Liver (tissue), 3 donors: ENCODE measurements at regions not wholly inside any gene's neighbourhood (a gene's known extent, or its start where the extent isn't known, plus 50 kb on each side); places are given as distances from the start of the nearest gene placed in this dataset.

Experiments
- ATF3 ChIP-seq: IDR thresholded peaks from 2 replicates; pipeline ENCODE4 v1.6.1; 2016; ENCODE audit warnings: antibody characterized with exemption
- EGR1 ChIP-seq, 2 donors: IDR thresholded peaks; 2 replicates each; pipeline ENCODE4 v1.6.1; 2016 to 2018; ENCODE audit warnings: antibody characterized with exemption in 2 of 2, low read depth in 2 of 2
- GABPA ChIP-seq, 2 donors: IDR thresholded peaks in 1 of 2; conservative IDR thresholded peaks in 1 of 2; 2 replicates each; pipeline ENCODE4 v1.6.1; 2016; ENCODE audit warnings: antibody characterized with exemption in 2 of 2, mild to moderate bottlenecking in 1 of 2, moderate library complexity in 1 of 2
- HNF4A ChIP-seq, 2 donors: conservative IDR thresholded peaks; 2 replicates each; pipeline ENCODE4 v1.6.1; 2016; ENCODE audit warnings: antibody characterized with exemption in 2 of 2, mild to moderate bottlenecking in 2 of 2
- HNF4G ChIP-seq: IDR thresholded peaks from 2 replicates; pipeline ENCODE4 v1.6.1; 2016; ENCODE audit warnings: antibody characterized with exemption
- JUND ChIP-seq, 2 donors: IDR thresholded peaks; 2 replicates each; pipeline ENCODE4 v1.6.1; 2016; ENCODE audit warnings: antibody characterized with exemption in 2 of 2
- MAX ChIP-seq: IDR thresholded peaks from 2 replicates; pipeline ENCODE4 v1.6.1; 2016; ENCODE audit warnings: antibody characterized with exemption
- NR2F2 ChIP-seq: IDR thresholded peaks from 2 replicates; pipeline ENCODE4 v1.6.1; 2016; ENCODE audit warnings: antibody characterized with exemption
- RAD21 ChIP-seq, 2 donors: IDR thresholded peaks; 2 replicates each; pipeline ENCODE4 v1.6.1; 2016; ENCODE audit warnings: antibody characterized with exemption in 2 of 2, mild to moderate bottlenecking in 2 of 2
- REST ChIP-seq: IDR thresholded peaks from 2 replicates; pipeline ENCODE4 v1.6.1; 2016; ENCODE audit warnings: antibody characterized with exemption, mild to moderate bottlenecking
- SP1 ChIP-seq: IDR thresholded peaks from 2 replicates; pipeline ENCODE4 v1.6.1; 2018; ENCODE audit warnings: antibody characterized with exemption, mild to moderate bottlenecking
- TAF1 ChIP-seq: conservative IDR thresholded peaks from 2 replicates; pipeline ENCODE4 v1.6.1; 2016; ENCODE audit warnings: antibody characterized with exemption, mild to moderate bottlenecking
- TF ChIP-seq, protein P1 (sequence below): fragments of 150-350 bp; IDR thresholded peaks from 2 replicates; pipeline ENCODE4 v1.5.1; 2017; ENCODE audit warnings: improper control_type of control experiment, low read depth, low read length; ENCODE audit not compliant: missing input control
- TF ChIP-seq, protein P2 (sequence below): IDR thresholded peaks from 2 replicates; pipeline ENCODE4 v1.6.1; 2016; ENCODE audit warnings: antibody characterized with exemption
- donor health status: healthy.
- donor health status: healthy.

DNA sequence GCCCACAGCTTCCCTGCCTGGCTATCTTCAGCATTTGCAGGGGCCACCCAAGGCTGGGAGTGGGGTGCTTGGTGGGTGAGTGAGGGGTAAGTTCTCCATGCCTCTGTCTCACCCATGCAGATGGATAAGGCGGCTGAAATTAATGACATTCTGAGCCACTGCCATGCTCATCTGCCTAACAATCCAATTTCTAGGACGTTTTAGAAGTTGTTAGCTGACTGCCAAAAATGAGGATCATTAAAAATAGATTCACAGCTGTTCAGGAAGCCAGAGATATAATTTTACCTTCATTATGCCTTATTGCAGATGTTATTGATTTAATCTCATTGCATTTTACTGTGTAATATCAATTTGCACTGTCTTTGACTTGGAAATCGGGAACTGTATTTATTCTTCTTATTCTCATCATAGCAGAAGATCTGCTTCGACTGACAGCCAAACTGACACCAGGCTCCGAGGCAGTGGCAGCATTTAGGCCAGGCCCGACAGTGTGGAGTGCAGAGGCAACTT is 334.4 kb upstream of the NPVF start:
- TF ChIP-seq, protein P1, sequence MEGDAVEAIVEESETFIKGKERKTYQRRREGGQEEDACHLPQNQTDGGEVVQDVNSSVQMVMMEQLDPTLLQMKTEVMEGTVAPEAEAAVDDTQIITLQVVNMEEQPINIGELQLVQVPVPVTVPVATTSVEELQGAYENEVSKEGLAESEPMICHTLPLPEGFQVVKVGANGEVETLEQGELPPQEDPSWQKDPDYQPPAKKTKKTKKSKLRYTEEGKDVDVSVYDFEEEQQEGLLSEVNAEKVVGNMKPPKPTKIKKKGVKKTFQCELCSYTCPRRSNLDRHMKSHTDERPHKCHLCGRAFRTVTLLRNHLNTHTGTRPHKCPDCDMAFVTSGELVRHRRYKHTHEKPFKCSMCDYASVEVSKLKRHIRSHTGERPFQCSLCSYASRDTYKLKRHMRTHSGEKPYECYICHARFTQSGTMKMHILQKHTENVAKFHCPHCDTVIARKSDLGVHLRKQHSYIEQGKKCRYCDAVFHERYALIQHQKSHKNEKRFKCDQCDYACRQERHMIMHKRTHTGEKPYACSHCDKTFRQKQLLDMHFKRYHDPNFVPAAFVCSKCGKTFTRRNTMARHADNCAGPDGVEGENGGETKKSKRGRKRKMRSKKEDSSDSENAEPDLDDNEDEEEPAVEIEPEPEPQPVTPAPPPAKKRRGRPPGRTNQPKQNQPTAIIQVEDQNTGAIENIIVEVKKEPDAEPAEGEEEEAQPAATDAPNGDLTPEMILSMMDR, result no peak
- TF ChIP-seq JUND (IDR thresholded peaks at IDR 0.05) (no peak), HNF4A (conservative IDR thresholded peaks at IDR 0.05) (no peak), ATF3 (no peak), REST (no peak), EGR1 (IDR thresholded peaks at IDR 0.05; ENCODE audit: low read depth in 2 of 2) (no peak), MAX (no peak), HNF4G (no peak), TAF1 (no peak), RAD21 (IDR thresholded peaks at IDR 0.05) (no peak), NR2F2 (no peak), GABPA (IDR thresholded peaks at IDR 0.05 in 1 of 2, conservative IDR thresholded peaks at IDR 0.05 in 1 of 2) (no peak), SP1 (no peak)
- TF ChIP-seq, protein P2, sequence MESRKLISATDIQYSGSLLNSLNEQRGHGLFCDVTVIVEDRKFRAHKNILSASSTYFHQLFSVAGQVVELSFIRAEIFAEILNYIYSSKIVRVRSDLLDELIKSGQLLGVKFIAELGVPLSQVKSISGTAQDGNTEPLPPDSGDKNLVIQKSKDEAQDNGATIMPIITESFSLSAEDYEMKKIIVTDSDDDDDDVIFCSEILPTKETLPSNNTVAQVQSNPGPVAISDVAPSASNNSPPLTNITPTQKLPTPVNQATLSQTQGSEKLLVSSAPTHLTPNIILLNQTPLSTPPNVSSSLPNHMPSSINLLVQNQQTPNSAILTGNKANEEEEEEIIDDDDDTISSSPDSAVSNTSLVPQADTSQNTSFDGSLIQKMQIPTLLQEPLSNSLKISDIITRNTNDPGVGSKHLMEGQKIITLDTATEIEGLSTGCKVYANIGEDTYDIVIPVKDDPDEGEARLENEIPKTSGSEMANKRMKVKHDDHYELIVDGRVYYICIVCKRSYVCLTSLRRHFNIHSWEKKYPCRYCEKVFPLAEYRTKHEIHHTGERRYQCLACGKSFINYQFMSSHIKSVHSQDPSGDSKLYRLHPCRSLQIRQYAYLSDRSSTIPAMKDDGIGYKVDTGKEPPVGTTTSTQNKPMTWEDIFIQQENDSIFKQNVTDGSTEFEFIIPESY, result no peak
